ENCODE measurements at regions not wholly inside any gene's neighbourhood (a gene's known extent, or its start where the extent isn't known, plus 50 kb on each side); places are given as distances from the start of the nearest gene placed in this dataset.

- H3K36me3 ChIP-seq (ENCODE audit: control insufficient read depth, insufficient read depth, low read length): no peaks in the 10 kb centered on the region
- no peaks in the 10 kb centered on the region for H3K9me3 ChIP-seq (ENCODE audit: control insufficient read depth, low read depth, low read length)
- WGBS (ENCODE audit: insufficient coverage, low lambda C conversion rate): no CpG with 5 or more reads among the region's 7 CpGs
- H3K4me3 ChIP-seq (ENCODE audit: low read length): no peak overlapping the region
- no peaks in the 10 kb centered on the region for H3K27me3 ChIP-seq (ENCODE audit: control insufficient read depth, insufficient read depth, low read length)
- H3K27ac ChIP-seq (ENCODE audit: low read length): no peak overlapping the region
- peaks cover 8% of the 10 kb centered on the region for H3K4me1 ChIP-seq (ENCODE audit: control insufficient read depth, insufficient read depth, low read length)
- DNase-seq: no peak
Observed at GRCh38 chr10:42987575-42987974, 89.3 kb upstream of the RET start.

GRCh38 chr10:42988069-42988468 is 88.8 kb upstream of the RET start:
- WGBS (ENCODE audit: insufficient coverage, low lambda C conversion rate): no CpG with 5 or more reads among the region's 7 CpGs
- no peaks in the 10 kb centered on the region for H3K27me3 ChIP-seq (ENCODE audit: control insufficient read depth, insufficient read depth, low read length)
- no peak overlapping the region for H3K27ac ChIP-seq (ENCODE audit: low read length)
- H3K4me1 ChIP-seq (ENCODE audit: control insufficient read depth, insufficient read depth, low read length): peaks cover 5% of the 10 kb centered on the region
- no peak overlapping the region for H3K4me3 ChIP-seq (ENCODE audit: low read length)
- no peak for DNase-seq
- H3K36me3 ChIP-seq (ENCODE audit: control insufficient read depth, insufficient read depth, low read length): no peaks in the 10 kb centered on the region
- no peaks in the 10 kb centered on the region for H3K9me3 ChIP-seq (ENCODE audit: control insufficient read depth, low read depth, low read length)

- no peaks in the 10 kb centered on the region for H3K4me1 ChIP-seq (ENCODE audit: control insufficient read depth, insufficient read depth, low read length)
- H3K9me3 ChIP-seq (ENCODE audit: control insufficient read depth, low read depth, low read length): no peaks in the 10 kb centered on the region
- no peak overlapping the region for H3K4me3 ChIP-seq (ENCODE audit: low read length)
- no peak for DNase-seq
- H3K27ac ChIP-seq (ENCODE audit: low read length): no peak overlapping the region
- H3K36me3 ChIP-seq (ENCODE audit: control insufficient read depth, insufficient read depth, low read length): no peaks in the 10 kb centered on the region
- no peaks in the 10 kb centered on the region for H3K27me3 ChIP-seq (ENCODE audit: control insufficient read depth, insufficient read depth, low read length)
- 40% methylated on average over 1 of the region's 11 CpGs for WGBS (ENCODE audit: insufficient coverage, low lambda C conversion rate)
Observed at GRCh38 chr10:42988517-42989395, 88.1 kb upstream of the RET start.

- WGBS (ENCODE audit: insufficient coverage, low lambda C conversion rate): no CpG with 5 or more reads among the region's 2 CpGs
- no peaks in the 10 kb centered on the region for H3K9me3 ChIP-seq (ENCODE audit: control insufficient read depth, low read depth, low read length)
- no peaks in the 10 kb centered on the region for H3K27me3 ChIP-seq (ENCODE audit: control insufficient read depth, insufficient read depth, low read length)
- no peak overlapping the region for H3K27ac ChIP-seq (ENCODE audit: low read length)
- no peaks in the 10 kb centered on the region for H3K36me3 ChIP-seq (ENCODE audit: control insufficient read depth, insufficient read depth, low read length)
- H3K4me3 ChIP-seq (ENCODE audit: low read length): no peak overlapping the region
- DNase-seq: no peak
- no peaks in the 10 kb centered on the region for H3K4me1 ChIP-seq (ENCODE audit: control insufficient read depth, insufficient read depth, low read length)
Observed at GRCh38 chr10:42989481-42989921, 87.4 kb upstream of the RET start.

GRCh38 chr10:42990016-42990720 is 86.7 kb upstream of the RET start:
- no peak overlapping the region for H3K27ac ChIP-seq (ENCODE audit: low read length)
- H3K4me1 ChIP-seq (ENCODE audit: control insufficient read depth, insufficient read depth, low read length): no peaks in the 10 kb centered on the region
- no CpG with 5 or more reads among the region's 18 CpGs for WGBS (ENCODE audit: insufficient coverage, low lambda C conversion rate)
- no peaks in the 10 kb centered on the region for H3K36me3 ChIP-seq (ENCODE audit: control insufficient read depth, insufficient read depth, low read length)
- H3K9me3 ChIP-seq (ENCODE audit: control insufficient read depth, low read depth, low read length): no peaks in the 10 kb centered on the region
- no peaks in the 10 kb centered on the region for H3K27me3 ChIP-seq (ENCODE audit: control insufficient read depth, insufficient read depth, low read length)
- no peak for DNase-seq
- no peak overlapping the region for H3K4me3 ChIP-seq (ENCODE audit: low read length)

- H3K4me1 ChIP-seq (ENCODE audit: control insufficient read depth, insufficient read depth, low read length): no peaks in the 10 kb centered on the region
- no peak for DNase-seq
- H3K36me3 ChIP-seq (ENCODE audit: control insufficient read depth, insufficient read depth, low read length): no peaks in the 10 kb centered on the region
- no CpG with 5 or more reads among the region's 18 CpGs for WGBS (ENCODE audit: insufficient coverage, low lambda C conversion rate)
- H3K4me3 ChIP-seq (ENCODE audit: low read length): no peak overlapping the region
- no peaks in the 10 kb centered on the region for H3K9me3 ChIP-seq (ENCODE audit: control insufficient read depth, low read depth, low read length)
- H3K27ac ChIP-seq (ENCODE audit: low read length): no peak overlapping the region
- H3K27me3 ChIP-seq (ENCODE audit: control insufficient read depth, insufficient read depth, low read length): no peaks in the 10 kb centered on the region
Observed at GRCh38 chr10:42990721-42991441, 86.0 kb upstream of the RET start.

- no peak overlapping the region for H3K4me3 ChIP-seq (ENCODE audit: low read length)
- WGBS (ENCODE audit: insufficient coverage, low lambda C conversion rate): no CpG with 5 or more reads among the region's 10 CpGs
- no peaks in the 10 kb centered on the region for H3K4me1 ChIP-seq (ENCODE audit: control insufficient read depth, insufficient read depth, low read length)
- DNase-seq: no peak
- no peaks in the 10 kb centered on the region for H3K36me3 ChIP-seq (ENCODE audit: control insufficient read depth, insufficient read depth, low read length)
- no peaks in the 10 kb centered on the region for H3K9me3 ChIP-seq (ENCODE audit: control insufficient read depth, low read depth, low read length)
- H3K27me3 ChIP-seq (ENCODE audit: control insufficient read depth, insufficient read depth, low read length): no peaks in the 10 kb centered on the region
- no peak overlapping the region for H3K27ac ChIP-seq (ENCODE audit: low read length)
Observed at GRCh38 chr10:42991442-42992098, 85.3 kb upstream of the RET start.

GRCh38 chr10:42992156-42992956 is 84.5 kb upstream of the RET start:
- Histone ChIP-seq H3K4me1 (ENCODE audit: control insufficient read depth, insufficient read depth, low read length) (no peaks in the 10 kb centered on the region), H3K27ac (ENCODE audit: low read length) (no peak overlapping the region), H3K36me3 (ENCODE audit: control insufficient read depth, insufficient read depth, low read length) (no peaks in the 10 kb centered on the region), H3K4me3 (ENCODE audit: low read length) (no peak overlapping the region), H3K9me3 (ENCODE audit: control insufficient read depth, low read depth, low read length) (no peaks in the 10 kb centered on the region), H3K27me3 (ENCODE audit: control insufficient read depth, insufficient read depth, low read length) (no peaks in the 10 kb centered on the region)
- DNase-seq: no peak
- no CpG with 5 or more reads among the region's 12 CpGs for WGBS (ENCODE audit: insufficient coverage, low lambda C conversion rate)

GRCh38 chr10:42992957-42993390 is 83.9 kb upstream of the RET start:
- no CpG with 5 or more reads among the region's 13 CpGs for WGBS (ENCODE audit: insufficient coverage, low lambda C conversion rate)

More at GRCh38 chr10:42992957-42993390, 83.9 kb upstream of the RET start:
- Histone ChIP-seq H3K4me1 (ENCODE audit: control insufficient read depth, insufficient read depth, low read length) (no peaks in the 10 kb centered on the region), H3K27ac (ENCODE audit: low read length) (no peak overlapping the region), H3K27me3 (ENCODE audit: control insufficient read depth, insufficient read depth, low read length) (no peaks in the 10 kb centered on the region), H3K4me3 (ENCODE audit: low read length) (no peak overlapping the region), H3K36me3 (ENCODE audit: control insufficient read depth, insufficient read depth, low read length) (no peaks in the 10 kb centered on the region), H3K9me3 (ENCODE audit: control insufficient read depth, low read depth, low read length) (no peaks in the 10 kb centered on the region)
- no peak for DNase-seq
